ENCODE measurements at regions not wholly inside any gene's neighbourhood (a gene's known extent, or its start where the extent isn't known, plus 50 kb on each side); places are given as distances from the start of the nearest gene placed in this dataset.
A peak's percentile ranks its signal among the peaks of the same experiment; 100 is the strongest.

DNA sequence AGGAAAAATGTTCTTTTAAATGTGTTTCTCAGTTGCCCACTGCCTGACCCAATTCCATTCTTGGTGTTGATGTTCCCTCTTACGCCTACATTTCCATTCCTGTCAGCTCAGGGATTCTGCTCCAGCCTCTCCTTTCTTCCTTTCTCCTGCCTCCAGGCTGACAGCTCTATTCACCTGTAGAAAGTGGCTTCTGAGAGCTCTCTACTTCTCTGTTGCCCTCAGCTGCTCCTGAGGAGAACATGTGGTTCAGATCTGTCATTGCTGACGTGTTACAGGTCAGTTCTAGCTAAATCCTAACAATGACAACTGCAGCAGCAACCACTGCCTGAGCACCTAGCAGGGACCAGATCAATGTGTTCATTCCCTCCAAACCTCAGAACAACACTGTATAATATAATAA is 144.9 kb upstream of the PLAAT1 start:
- Histone ChIP-seq H3K4me1 (ENCODE audit: low read depth) (peaks cover 48% of the 10 kb centered on the region), H3K27ac (peak overlapping the region; percentile 87), H3K36me3 (no peaks in the 10 kb centered on the region), H3K4me3 (no peak overlapping the region), H3K27me3 (no peaks in the 10 kb centered on the region), H3K9me3 (ENCODE audit: low read depth) (no peaks in the 10 kb centered on the region)
- DNase-seq (ENCODE audit: low read depth in 1 of 2, low spot score in 1 of 2): peak in 1 of 2 donors; percentile 56
- TF ChIP-seq, protein P1, sequence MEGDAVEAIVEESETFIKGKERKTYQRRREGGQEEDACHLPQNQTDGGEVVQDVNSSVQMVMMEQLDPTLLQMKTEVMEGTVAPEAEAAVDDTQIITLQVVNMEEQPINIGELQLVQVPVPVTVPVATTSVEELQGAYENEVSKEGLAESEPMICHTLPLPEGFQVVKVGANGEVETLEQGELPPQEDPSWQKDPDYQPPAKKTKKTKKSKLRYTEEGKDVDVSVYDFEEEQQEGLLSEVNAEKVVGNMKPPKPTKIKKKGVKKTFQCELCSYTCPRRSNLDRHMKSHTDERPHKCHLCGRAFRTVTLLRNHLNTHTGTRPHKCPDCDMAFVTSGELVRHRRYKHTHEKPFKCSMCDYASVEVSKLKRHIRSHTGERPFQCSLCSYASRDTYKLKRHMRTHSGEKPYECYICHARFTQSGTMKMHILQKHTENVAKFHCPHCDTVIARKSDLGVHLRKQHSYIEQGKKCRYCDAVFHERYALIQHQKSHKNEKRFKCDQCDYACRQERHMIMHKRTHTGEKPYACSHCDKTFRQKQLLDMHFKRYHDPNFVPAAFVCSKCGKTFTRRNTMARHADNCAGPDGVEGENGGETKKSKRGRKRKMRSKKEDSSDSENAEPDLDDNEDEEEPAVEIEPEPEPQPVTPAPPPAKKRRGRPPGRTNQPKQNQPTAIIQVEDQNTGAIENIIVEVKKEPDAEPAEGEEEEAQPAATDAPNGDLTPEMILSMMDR (IDR thresholded peaks at IDR 0.05; ENCODE audit: low read depth, low read length): no peak

DNA sequence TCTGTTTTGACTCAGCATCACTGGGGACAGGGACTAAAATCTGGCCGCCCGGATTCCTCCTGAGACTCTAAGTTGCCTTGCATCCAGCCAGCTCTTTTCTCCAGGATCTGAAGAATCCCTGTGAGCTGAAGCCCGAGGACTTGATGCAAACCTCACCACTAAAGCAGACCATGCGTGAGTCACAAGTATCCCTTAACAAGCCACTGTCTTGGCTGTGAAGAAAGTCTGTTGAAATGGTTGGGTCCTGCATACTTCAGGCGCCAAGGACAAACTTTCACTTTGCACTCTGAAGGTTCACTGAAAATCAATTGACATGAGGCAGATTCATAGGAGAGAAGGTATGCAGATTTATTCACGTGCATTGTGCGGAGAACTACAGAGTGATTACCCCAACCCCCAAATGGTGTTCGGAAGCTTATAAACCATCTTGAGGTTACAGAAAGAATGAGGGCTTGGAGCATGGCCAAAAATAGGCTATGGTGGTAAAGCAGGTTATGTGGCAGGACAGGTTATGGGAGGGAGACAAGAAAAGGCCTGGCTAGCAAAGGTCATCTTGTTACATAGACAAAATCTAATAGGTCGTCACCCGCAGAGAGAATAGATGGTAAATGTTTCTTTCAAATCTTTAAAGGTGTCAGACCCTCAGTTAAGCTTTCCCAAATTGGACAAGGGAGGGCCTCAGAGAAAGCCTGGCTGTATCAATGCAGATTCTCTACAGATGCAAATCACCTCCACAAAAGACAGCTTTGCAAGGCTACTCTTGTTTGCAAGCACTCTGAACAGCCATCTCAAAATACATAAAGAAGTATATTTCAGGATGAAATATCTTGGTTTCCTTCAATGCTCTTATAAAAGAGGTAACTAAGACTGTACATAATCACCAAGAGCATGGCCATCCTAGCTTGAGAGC is 126.3 kb upstream of the PLAAT1 start:
- Histone ChIP-seq H3K36me3 (no peaks in the 10 kb centered on the region), H3K9me3 (ENCODE audit: low read depth) (no peaks in the 10 kb centered on the region), H3K27ac (no peak overlapping the region), H3K4me3 (no peak overlapping the region), H3K27me3 (no peaks in the 10 kb centered on the region), H3K4me1 (ENCODE audit: low read depth) (no peaks in the 10 kb centered on the region)
- no peak for DNase-seq (ENCODE audit: low read depth in 1 of 2, low spot score in 1 of 2)
- TF ChIP-seq, protein P1 (IDR thresholded peaks at IDR 0.05; ENCODE audit: low read depth, low read length): no peak

DNA sequence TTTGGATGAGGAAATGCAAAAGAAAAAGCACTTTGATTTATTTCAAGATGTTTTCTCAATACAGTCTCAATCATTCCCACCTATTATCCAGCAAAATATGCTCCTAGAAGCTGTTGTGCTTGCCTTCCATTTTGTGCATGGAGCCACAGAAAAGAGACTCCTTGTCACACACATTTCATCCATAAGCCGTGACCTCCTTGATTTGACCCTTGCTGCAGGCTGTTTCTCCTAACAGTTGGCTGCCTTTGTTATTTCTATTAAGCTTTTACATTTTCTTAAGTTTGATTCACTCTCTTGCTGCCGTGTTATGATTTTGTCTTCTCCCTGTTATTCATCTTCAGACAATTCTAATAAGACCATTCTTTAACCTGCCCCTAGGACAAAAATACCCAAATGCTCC is 124.2 kb upstream of the PLAAT1 start:
- no peak overlapping the region for H3K4me3 ChIP-seq
- H3K4me1 ChIP-seq (ENCODE audit: low read depth): no peaks in the 10 kb centered on the region
- TF ChIP-seq, protein P1 (IDR thresholded peaks at IDR 0.05; ENCODE audit: low read depth, low read length): no peak

DNA sequence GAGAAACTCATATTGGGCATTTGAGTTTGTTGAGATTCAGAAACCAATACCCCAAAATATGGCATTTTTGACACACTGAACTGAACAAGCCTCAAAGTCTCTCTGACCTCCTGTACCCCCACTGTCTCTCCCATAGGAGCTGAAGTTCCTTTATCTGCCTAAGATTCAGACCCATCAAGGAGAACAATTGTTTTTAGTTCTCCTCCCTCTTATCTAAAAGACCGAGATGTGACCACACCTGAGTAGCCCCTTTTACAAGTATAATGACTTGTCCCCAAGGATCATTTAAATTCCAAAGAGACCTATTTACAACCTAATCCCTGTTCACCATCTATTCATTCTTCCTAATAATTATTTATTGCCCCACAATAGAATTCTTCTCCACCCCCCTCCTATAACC is 122.1 kb upstream of the PLAAT1 start:
- Histone ChIP-seq H3K27me3 (no peaks in the 10 kb centered on the region), H3K4me3 (no peak overlapping the region), H3K36me3 (no peaks in the 10 kb centered on the region), H3K27ac (no peak overlapping the region), H3K9me3 (ENCODE audit: low read depth) (no peaks in the 10 kb centered on the region), H3K4me1 (ENCODE audit: low read depth) (no peaks in the 10 kb centered on the region)
- TF ChIP-seq, protein P1 (IDR thresholded peaks at IDR 0.05; ENCODE audit: low read depth, low read length): no peak
- DNase-seq (ENCODE audit: low read depth in 1 of 2, low spot score in 1 of 2): no peak

More for the DNA sequence above, 124.2 kb upstream of the PLAAT1 start:
- no peaks in the 10 kb centered on the region for H3K9me3 ChIP-seq (ENCODE audit: low read depth)
- no peaks in the 10 kb centered on the region for H3K36me3 ChIP-seq
- no peak for DNase-seq (ENCODE audit: low read depth in 1 of 2, low spot score in 1 of 2)
- no peak overlapping the region for H3K27ac ChIP-seq
- H3K27me3 ChIP-seq: no peaks in the 10 kb centered on the region

DNA sequence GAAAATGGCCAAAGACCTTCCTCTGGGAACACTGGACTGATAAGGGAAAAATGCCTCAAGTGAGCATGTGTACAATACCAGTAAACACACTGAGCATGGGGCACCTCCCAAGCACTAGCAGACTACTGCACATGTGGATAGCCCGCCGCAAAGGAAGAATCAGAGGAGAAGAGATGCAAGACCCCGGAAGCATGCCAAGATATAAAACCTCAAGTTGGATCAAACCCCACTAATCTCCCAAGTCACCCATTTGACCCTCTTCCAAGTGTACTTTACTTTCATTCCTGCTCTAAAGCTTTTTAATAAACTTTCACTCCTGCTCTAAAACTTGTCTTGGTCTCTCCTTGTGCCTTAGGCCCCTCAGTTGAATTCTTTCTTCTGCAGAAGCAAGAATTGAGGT is 121.1 kb upstream of the PLAAT1 start:
- Histone ChIP-seq H3K27ac (no peak overlapping the region), H3K27me3 (no peaks in the 10 kb centered on the region), H3K36me3 (no peaks in the 10 kb centered on the region), H3K9me3 (ENCODE audit: low read depth) (no peaks in the 10 kb centered on the region), H3K4me1 (ENCODE audit: low read depth) (no peaks in the 10 kb centered on the region), H3K4me3 (no peak overlapping the region)
- peak in 1 of 2 donors; percentile 11 for DNase-seq (ENCODE audit: low read depth in 1 of 2, low spot score in 1 of 2)
- TF ChIP-seq, protein P1 (IDR thresholded peaks at IDR 0.05; ENCODE audit: low read depth, low read length): no peak
